Vagina (tissue), 2 donors: ENCODE measurements at regions not wholly inside any gene's neighbourhood (a gene's known extent, or its start where the extent isn't known, plus 50 kb on each side); places are given as distances from the start of the nearest gene placed in this dataset.

Experiments used
- CTCF ChIP-seq, 3 experiments: fragments of 450-650 bp in 2 of 3; fragments of 200-600 bp in 1 of 3; sonication (generic) in 1 of 3; IDR thresholded peaks; one replicate each; pipeline ENCODE4 v1.5.1; 2017 to 2019; ENCODE audit warnings: antibody characterized with exemption in 3 of 3, mild to moderate bottlenecking in 2 of 3, moderate library complexity in 2 of 3
- POLR2AphosphoS5 ChIP-seq, 2 donors: sonication (generic); formaldehyde crosslinking; IDR thresholded peaks; one replicate each; pipeline ENCODE4 v1.9.0; 2017; ENCODE audit warnings: antibody characterized with exemption in 2 of 2, mild to moderate bottlenecking in 2 of 2, low read depth in 1 of 2; ENCODE audit not compliant: insufficient read depth in 1 of 2

DNA sequence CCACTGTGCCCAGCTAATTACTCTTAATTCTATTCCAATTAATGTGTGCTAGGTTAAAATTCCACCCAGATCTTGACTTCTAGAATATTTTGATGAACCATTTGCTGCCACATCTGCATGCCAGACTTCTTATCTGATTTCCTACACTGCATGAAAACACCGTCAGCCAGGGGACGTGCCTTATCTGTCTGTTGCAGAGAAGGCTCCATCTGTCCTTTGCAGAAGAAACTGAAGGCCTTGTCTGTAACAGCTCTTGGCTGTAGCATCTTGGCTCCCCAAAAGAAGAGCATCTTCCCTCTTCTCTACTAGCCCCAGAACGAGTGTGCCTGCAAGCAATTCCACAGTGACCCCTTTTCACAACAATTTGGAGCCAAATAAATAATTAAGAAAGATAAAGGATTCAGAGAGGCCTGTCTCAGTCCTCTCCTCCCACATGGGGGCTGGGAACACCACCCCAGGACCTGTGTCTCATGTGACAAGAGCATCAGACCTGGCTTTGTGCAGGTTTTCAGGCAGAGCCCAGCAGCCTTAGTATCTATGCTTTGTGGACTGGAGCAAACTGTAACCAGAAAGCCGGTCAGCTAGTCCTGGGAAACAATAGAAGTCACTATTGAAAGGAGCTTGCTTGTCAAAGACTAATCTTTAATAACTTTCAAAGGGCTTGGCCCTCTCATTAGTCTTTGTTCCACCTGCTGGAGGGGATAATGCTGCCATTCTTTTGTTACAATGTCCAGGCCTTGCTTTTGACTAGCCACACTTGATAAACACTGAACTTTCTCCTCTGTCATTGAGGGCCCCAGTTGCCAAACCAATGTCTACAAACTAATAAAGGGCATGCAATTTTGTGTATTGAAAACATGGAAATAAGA, 84.0 kb upstream of the NEUROD1 start:
- TF ChIP-seq CTCF (IDR thresholded peaks at IDR 0.05) (no peak), POLR2AphosphoS5 (IDR thresholded peaks at IDR 0.05; ENCODE audit: insufficient read depth in 1 of 2, low read depth in 1 of 2) (no peak)
